ENCODE measurements at regions not wholly inside any gene's neighbourhood (a gene's known extent, or its start where the extent isn't known, plus 50 kb on each side); places are given as distances from the start of the nearest gene placed in this dataset.

- TF ChIP-seq CTCF (IDR thresholded peaks at IDR 0.05) (no peak), POLR2AphosphoS5 (IDR thresholded peaks at IDR 0.05; ENCODE audit: low read depth, low read length) (no peak)
These were observed 636.3 kb upstream of the IMPG1 start for GRCh38 chr6:76708641-76709331.

Measured in Panc1 (cell line).